ENCODE measurements at regions not wholly inside any gene's neighbourhood (a gene's known extent, or its start where the extent isn't known, plus 50 kb on each side); places are given as distances from the start of the nearest gene placed in this dataset.

DNA sequence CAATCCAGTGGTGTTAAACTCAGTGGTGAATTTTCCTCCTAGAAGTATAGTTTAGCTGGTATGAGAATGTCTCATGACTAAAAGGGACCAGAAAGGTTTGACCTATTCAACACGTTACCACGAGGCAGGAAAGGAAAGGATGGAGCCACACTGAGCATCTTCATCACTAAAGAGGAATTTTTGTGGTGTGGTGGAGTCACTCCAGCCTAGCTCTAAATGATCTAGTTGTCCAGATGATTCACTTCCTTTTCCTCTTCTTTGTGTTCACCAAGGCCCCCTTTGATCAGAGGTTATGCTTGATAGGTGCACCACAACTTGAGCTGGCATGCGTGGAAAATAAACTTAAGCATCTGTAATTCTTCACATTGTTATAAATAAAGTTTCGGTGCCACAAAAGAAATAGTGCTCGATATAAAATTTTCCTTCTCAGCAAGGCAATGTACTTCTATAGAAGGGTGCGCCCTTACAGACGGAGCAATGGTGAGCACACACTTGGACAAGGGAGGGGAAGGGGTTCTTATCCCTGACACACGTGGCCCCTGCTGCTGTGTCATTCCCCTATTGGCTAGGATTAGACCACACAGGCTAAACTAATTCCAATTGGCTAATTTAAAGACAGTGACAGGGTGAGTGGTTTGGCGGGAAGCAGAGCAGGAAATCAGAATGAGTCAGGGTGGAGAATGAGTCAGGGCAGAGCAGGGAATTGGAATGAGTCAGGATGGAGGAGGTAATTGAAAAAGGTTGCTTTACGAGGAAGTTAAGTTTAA, 254.6 kb downstream of the HS3ST3A1 start:
- Histone ChIP-seq H3K27ac (ENCODE audit: low read depth, low read length) (no peak overlapping the region), H3K4me1 (ENCODE audit: insufficient read depth, low read length) (no peaks in the 10 kb centered on the region), H3K4me3 (ENCODE audit: low read length) (no peak overlapping the region), H3K36me3 (ENCODE audit: insufficient read depth, low read length) (no peaks in the 10 kb centered on the region), H3K27me3 (ENCODE audit: insufficient read depth, low read length, poor library complexity, severe bottlenecking) (no peaks in the 10 kb centered on the region), H3K9me3 (ENCODE audit: low read length) (no peaks in the 10 kb centered on the region)
- Mint-ChIP-seq H3K9me3 (peaks cover 0 to 5% (median 0%) of the 10 kb centered on the region in 5 donors), H3K27ac (no peak overlapping the region), H3K27me3 (peaks cover 0 to 4% of the 10 kb centered on the region in 2 donors), H3K36me3 (no peaks in the 10 kb centered on the region), H3K4me3 (no peak overlapping the region), H3K4me1 (no peaks in the 10 kb centered on the region)
- CTCF ChIA-PET, result no interaction called here
- no peak for DNase-seq
- POLR2A ChIA-PET, result no interaction called here

DNA sequence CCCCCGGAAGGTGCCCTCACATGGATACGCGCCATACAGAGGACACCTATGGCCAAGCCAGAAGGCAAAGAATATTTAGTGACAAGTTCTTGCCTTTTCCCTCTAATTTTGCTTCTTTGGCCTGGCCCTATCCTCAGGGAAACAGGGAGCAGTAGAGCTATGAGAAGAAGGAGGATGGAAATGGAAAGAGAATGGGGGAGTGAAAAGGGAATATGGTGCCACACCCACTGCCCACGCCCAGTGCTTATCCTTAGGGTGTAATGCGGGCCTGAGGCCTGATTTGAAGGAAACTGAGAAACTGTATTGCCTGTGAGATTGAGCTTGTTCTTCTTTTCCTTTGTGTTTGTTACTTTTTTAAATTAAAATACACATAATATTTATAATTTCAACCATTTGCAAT, 255.1 kb downstream of the HS3ST3A1 start:
- H3K27me3 ChIP-seq (ENCODE audit: insufficient read depth, low read length, poor library complexity, severe bottlenecking), result no peaks in the 10 kb centered on the region
- Mint-ChIP-seq H3K4me3 (no peak overlapping the region), H3K36me3 (no peaks in the 10 kb centered on the region), H3K27me3 (peaks cover 0 to 4% of the 10 kb centered on the region in 2 donors), H3K27ac (no peak overlapping the region), H3K9me3 (peaks cover 0 to 5% (median 0%) of the 10 kb centered on the region in 5 donors), H3K4me1 (no peaks in the 10 kb centered on the region)
- POLR2A ChIA-PET, result no interaction called here
- no peak overlapping the region for H3K4me3 ChIP-seq (ENCODE audit: low read length)
- H3K4me1 ChIP-seq (ENCODE audit: insufficient read depth, low read length), result no peaks in the 10 kb centered on the region
- CTCF ChIA-PET, result no interaction called here
- no peak overlapping the region for H3K27ac ChIP-seq (ENCODE audit: low read depth, low read length)
- DNase-seq, result no peak
- H3K9me3 ChIP-seq (ENCODE audit: low read length), result no peaks in the 10 kb centered on the region
- no peaks in the 10 kb centered on the region for H3K36me3 ChIP-seq (ENCODE audit: insufficient read depth, low read length)

DNA sequence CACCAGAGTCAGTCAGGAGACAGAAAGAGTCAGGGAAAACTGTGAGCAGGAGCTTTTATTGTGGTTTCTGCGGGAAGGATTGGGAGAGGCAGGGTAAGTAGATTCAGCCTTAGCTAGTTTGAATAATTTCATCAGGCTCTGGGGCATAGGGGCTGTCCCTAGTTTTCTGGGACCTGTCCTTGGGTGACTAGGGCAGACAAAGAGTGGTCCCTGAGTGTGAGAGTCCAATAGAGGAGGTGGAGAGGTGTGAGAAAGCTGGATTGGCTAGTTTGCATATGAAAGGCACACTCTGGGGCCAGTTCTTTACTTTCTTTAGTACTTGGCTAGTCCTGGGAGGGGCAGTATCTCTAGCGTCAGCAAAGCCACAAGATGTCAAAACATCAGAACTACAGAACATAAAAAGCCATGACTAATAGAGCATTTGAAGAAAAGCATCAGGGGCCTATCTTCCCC, 255.6 kb downstream of the HS3ST3A1 start:
- H3K27ac Mint-ChIP-seq, result no peak overlapping the region
- peaks cover 0 to 5% (median 0%) of the 10 kb centered on the region in 5 donors for H3K9me3 Mint-ChIP-seq
- H3K4me3 Mint-ChIP-seq, result no peak overlapping the region
- peaks cover 1 to 4% of the 10 kb centered on the region in 2 donors for H3K27me3 Mint-ChIP-seq
- H3K36me3 ChIP-seq (ENCODE audit: insufficient read depth, low read length), result no peaks in the 10 kb centered on the region
- no peaks in the 10 kb centered on the region for H3K27me3 ChIP-seq (ENCODE audit: insufficient read depth, low read length, poor library complexity, severe bottlenecking)
- DNase-seq, result no peak
- no peaks in the 10 kb centered on the region for H3K9me3 ChIP-seq (ENCODE audit: low read length)
- ChIA-PET CTCF (no interaction called here), POLR2A (no interaction called here)
- no peak overlapping the region for H3K27ac ChIP-seq (ENCODE audit: low read depth, low read length)
- H3K4me1 ChIP-seq (ENCODE audit: insufficient read depth, low read length), result no peaks in the 10 kb centered on the region
- no peaks in the 10 kb centered on the region for H3K36me3 Mint-ChIP-seq
- H3K4me1 Mint-ChIP-seq, result no peaks in the 10 kb centered on the region
- H3K4me3 ChIP-seq (ENCODE audit: low read length), result no peak overlapping the region

DNA sequence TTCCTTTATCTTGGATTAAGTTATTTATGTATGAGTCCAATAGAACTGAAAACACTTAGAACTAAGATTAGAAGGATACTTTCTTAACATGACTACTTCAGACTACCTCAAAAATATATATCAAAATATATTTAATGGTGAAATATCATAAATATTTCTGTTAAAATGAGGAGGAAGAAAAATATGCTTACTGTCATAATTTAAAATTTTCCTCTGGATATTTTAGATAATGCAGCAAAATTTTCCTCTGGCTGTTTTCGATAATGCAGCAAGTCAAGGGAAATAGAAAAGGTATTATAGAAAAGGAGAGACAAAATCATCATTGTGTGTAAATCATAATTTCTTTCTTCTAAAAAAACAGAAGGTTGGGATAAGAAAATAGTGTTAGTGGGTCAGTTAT, 263.3 kb downstream of the HS3ST3A1 start:
- Mint-ChIP-seq H3K9me3 (peaks cover 0 to 2% (median 0%) of the 10 kb centered on the region in 5 donors), H3K27ac (no peak overlapping the region), H3K4me3 (no peak overlapping the region), H3K27me3 (peaks cover 12 to 26% of the 10 kb centered on the region in 2 donors), H3K36me3 (no peaks in the 10 kb centered on the region), H3K4me1 (peaks cover 5 to 7% (median 7%) of the 10 kb centered on the region in 3 donors)
- DNase-seq, result no peak
- no peak overlapping the region for H3K4me3 ChIP-seq (ENCODE audit: low read length)
- no peaks in the 10 kb centered on the region for H3K4me1 ChIP-seq (ENCODE audit: insufficient read depth, low read length)
- H3K27me3 ChIP-seq (ENCODE audit: insufficient read depth, low read length, poor library complexity, severe bottlenecking), result peaks cover 4% of the 10 kb centered on the region
- H3K36me3 ChIP-seq (ENCODE audit: insufficient read depth, low read length), result no peaks in the 10 kb centered on the region
- ChIA-PET POLR2A (no interaction called here), CTCF (interaction anchor here (1.6 kb wide), 1 partner anchor 1588 kb away, joined by 4 read pairs; no protein-coding TSS in a partner anchor)
- H3K9me3 ChIP-seq (ENCODE audit: low read length), result no peaks in the 10 kb centered on the region
- no peak overlapping the region for H3K27ac ChIP-seq (ENCODE audit: low read depth, low read length)

DNA sequence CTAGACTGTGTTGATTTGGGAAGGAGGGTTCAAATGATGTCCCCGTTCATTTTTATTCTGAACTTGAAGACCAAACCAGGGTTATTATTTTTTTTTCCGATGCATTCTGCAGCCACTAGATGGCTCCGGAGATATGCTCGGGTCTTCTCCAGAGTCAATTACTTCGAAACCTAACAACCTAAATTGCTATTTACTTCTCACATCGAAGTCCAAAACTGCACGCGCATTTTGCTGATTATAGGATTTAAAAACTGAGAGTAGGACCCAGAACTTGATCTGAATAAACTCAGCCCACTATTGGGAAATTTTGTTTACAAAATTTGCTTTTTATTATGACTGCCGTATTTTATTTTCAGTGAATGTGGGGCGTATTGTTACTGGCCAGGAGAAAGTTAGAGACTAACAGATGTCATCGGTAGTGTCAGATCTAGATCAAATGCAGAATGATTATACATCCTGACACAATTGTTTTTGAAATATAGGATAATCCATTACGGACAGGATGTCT, 263.8 kb downstream of the HS3ST3A1 start:
- H3K9me3 Mint-ChIP-seq, result peaks cover 0 to 2% (median 0%) of the 10 kb centered on the region in 5 donors
- Histone ChIP-seq H3K27ac (ENCODE audit: low read depth, low read length) (no peak overlapping the region), H3K27me3 (ENCODE audit: insufficient read depth, low read length, poor library complexity, severe bottlenecking) (peaks cover 4% of the 10 kb centered on the region), H3K4me3 (ENCODE audit: low read length) (no peak overlapping the region), H3K9me3 (ENCODE audit: low read length) (no peaks in the 10 kb centered on the region), H3K36me3 (ENCODE audit: insufficient read depth, low read length) (no peaks in the 10 kb centered on the region), H3K4me1 (ENCODE audit: insufficient read depth, low read length) (no peaks in the 10 kb centered on the region)
- ChIA-PET POLR2A (no interaction called here), CTCF (interaction anchor here (1.6 kb wide), 1 partner anchor 1588 kb away, joined by 4 read pairs; no protein-coding TSS in a partner anchor)
- peaks cover 5 to 7% (median 7%) of the 10 kb centered on the region in 3 donors for H3K4me1 Mint-ChIP-seq
- peak overlapping the region in 2 of 7 donors; percentile 43 to 63 for H3K4me3 Mint-ChIP-seq
- H3K36me3 Mint-ChIP-seq, result no peaks in the 10 kb centered on the region
- H3K27ac Mint-ChIP-seq, result no peak overlapping the region
- H3K27me3 Mint-ChIP-seq, result peaks cover 12 to 28% of the 10 kb centered on the region in 2 donors
- DNase-seq, result peak in 1 of 5 donors; percentile 7

DNA sequence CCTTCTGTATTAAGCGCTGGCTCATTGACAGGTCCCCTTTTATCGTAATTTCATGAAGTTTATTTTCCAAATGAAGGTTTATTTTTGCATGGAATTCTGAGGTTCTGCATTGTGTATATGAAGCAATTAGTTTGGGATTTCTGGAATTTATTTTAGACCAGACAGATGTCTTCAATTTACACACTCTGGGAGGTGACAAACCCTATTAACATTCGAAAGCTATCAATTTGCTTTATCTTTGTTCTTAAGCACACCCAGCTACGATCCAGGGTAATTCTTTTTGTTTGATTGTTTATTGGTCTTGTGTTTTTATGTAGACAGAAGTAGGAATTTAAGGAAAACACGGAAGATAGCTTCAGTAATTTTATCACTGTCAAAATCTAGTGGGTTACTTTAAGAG, 264.6 kb downstream of the HS3ST3A1 start:
- Mint-ChIP-seq H3K9me3 (peaks cover 0 to 4% (median 0%) of the 10 kb centered on the region in 5 donors), H3K27me3 (peaks cover 12 to 35% of the 10 kb centered on the region in 2 donors), H3K4me3 (no peak overlapping the region), H3K36me3 (no peaks in the 10 kb centered on the region), H3K27ac (no peak overlapping the region), H3K4me1 (peaks cover 5 to 7% (median 7%) of the 10 kb centered on the region in 3 donors)
- ChIA-PET POLR2A (no interaction called here), CTCF (interaction anchor here (1.6 kb wide), 1 partner anchor 1589 kb away, joined by 4 read pairs; no protein-coding TSS in a partner anchor)
- no peak for DNase-seq
- H3K27me3 ChIP-seq (ENCODE audit: insufficient read depth, low read length, poor library complexity, severe bottlenecking), result peaks cover 4% of the 10 kb centered on the region
- no peak overlapping the region for H3K4me3 ChIP-seq (ENCODE audit: low read length)
- H3K27ac ChIP-seq (ENCODE audit: low read depth, low read length), result no peak overlapping the region
- H3K36me3 ChIP-seq (ENCODE audit: insufficient read depth, low read length), result no peaks in the 10 kb centered on the region
- no peaks in the 10 kb centered on the region for H3K9me3 ChIP-seq (ENCODE audit: low read length)
- no peaks in the 10 kb centered on the region for H3K4me1 ChIP-seq (ENCODE audit: insufficient read depth, low read length)

DNA sequence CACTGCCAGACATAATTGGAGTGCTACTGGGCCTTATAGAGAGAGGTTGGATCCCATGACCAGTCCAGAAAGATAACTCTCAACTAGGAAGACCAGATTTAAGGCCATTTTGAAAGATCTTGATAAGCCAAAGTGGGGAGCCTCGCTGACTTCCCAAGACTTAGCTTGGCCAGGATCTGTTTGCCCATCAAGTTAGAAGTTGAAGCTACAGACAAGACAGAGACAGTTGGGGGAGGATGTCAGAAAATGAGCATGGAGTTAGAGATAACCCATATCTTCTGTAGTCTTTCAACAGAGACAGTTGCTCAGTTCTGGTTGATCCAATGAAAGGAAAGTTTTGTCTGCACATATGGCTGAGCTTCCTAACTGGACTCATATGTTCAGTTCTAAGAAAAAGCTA, 267.4 kb downstream of the HS3ST3A1 start:
- no peak overlapping the region for H3K4me3 Mint-ChIP-seq
- ChIA-PET CTCF (no interaction called here), POLR2A (no interaction called here)
- no peaks in the 10 kb centered on the region for H3K36me3 Mint-ChIP-seq
- Histone ChIP-seq H3K27me3 (ENCODE audit: insufficient read depth, low read length, poor library complexity, severe bottlenecking) (peaks cover 4% of the 10 kb centered on the region), H3K9me3 (ENCODE audit: low read length) (no peaks in the 10 kb centered on the region), H3K36me3 (ENCODE audit: insufficient read depth, low read length) (no peaks in the 10 kb centered on the region), H3K4me3 (ENCODE audit: low read length) (no peak overlapping the region), H3K27ac (ENCODE audit: low read depth, low read length) (no peak overlapping the region), H3K4me1 (ENCODE audit: insufficient read depth, low read length) (no peaks in the 10 kb centered on the region)
- DNase-seq, result no peak
- H3K9me3 Mint-ChIP-seq, result peaks cover 0 to 2% (median 0%) of the 10 kb centered on the region in 5 donors
- no peak overlapping the region for H3K27ac Mint-ChIP-seq
- peaks cover 4 to 24% of the 10 kb centered on the region in 2 donors for H3K27me3 Mint-ChIP-seq
- peaks cover 5 to 7% (median 7%) of the 10 kb centered on the region in 3 donors for H3K4me1 Mint-ChIP-seq

DNA sequence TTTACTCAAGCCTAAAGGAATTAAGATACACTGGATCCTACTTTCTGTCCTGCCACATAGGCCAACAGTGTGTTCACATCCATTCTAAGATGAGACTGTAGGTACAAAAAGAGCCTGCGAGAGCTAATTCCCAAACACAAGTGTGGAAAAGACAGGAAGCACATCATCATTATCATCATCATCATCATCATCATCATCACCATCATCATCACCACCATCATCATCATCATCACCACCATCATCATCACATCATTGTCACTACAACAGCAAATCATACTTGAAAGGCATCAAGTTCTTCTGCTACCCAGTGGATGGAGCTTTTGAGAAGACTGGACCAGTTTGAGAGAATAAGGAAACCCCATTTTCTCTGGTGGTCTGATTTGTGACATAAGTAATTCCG, 268.1 kb downstream of the HS3ST3A1 start:
- no peak for DNase-seq
- Histone ChIP-seq H3K4me3 (ENCODE audit: low read length) (no peak overlapping the region), H3K27ac (ENCODE audit: low read depth, low read length) (no peak overlapping the region), H3K9me3 (ENCODE audit: low read length) (no peaks in the 10 kb centered on the region), H3K27me3 (ENCODE audit: insufficient read depth, low read length, poor library complexity, severe bottlenecking) (peaks cover 4% of the 10 kb centered on the region), H3K36me3 (ENCODE audit: insufficient read depth, low read length) (no peaks in the 10 kb centered on the region), H3K4me1 (ENCODE audit: insufficient read depth, low read length) (no peaks in the 10 kb centered on the region)
- H3K36me3 Mint-ChIP-seq, result no peaks in the 10 kb centered on the region
- ChIA-PET CTCF (no interaction called here), POLR2A (no interaction called here)
- peaks cover 4 to 24% of the 10 kb centered on the region in 2 donors for H3K27me3 Mint-ChIP-seq
- no peak overlapping the region for H3K4me3 Mint-ChIP-seq
- H3K27ac Mint-ChIP-seq, result no peak overlapping the region
- peaks cover 0 to 2% (median 0%) of the 10 kb centered on the region in 5 donors for H3K9me3 Mint-ChIP-seq
- H3K4me1 Mint-ChIP-seq, result peaks cover 5 to 7% (median 7%) of the 10 kb centered on the region in 3 donors

Measured in CD8-positive, alpha-beta memory T cell (primary cell).